ENCODE measurements at regions not wholly inside any gene's neighbourhood (a gene's known extent, or its start where the extent isn't known, plus 50 kb on each side); places are given as distances from the start of the nearest gene placed in this dataset.

DNA sequence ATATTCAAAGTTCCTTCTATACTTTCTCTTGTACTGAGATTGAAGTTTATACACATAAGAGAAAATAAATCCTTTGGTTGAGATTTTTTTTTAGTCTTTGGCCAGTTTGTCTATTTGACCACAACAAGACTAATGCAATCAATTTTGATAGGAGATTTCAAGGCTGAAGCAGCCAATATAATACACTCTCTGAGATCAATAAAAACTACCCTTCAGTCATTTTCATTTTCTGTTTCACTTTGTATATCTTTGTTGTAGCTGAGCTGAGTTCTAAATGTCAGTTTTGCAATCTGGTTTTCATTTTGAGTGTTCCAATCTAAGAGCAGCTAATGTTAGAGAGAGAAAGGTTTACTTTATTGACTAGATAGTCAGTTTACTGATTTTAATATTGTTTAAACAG is 623.8 kb upstream of the ROBO1 start:
- in situ Hi-C loops (cut with MboI) (no loop called here), intact Hi-C loops (cut with micrococcal nuclease) (no loop called here)
- Histone ChIP-seq H3K79me2 (ENCODE audit: control insufficient read depth, insufficient read depth, low read length) (no peaks in the 10 kb centered on the region), H3K4me2 (ENCODE audit: insufficient read depth, low read length) (no peak overlapping the region), H3K9me3 (replicated peaks; ENCODE audit: control insufficient read depth, insufficient read depth, low read depth, low read length) (no peaks in the 10 kb centered on the region), H4K20me1 (replicated peaks; ENCODE audit: control insufficient read depth, insufficient read depth, low read length) (no peaks in the 10 kb centered on the region), H3K4me1 (replicated peaks in 1 of 2; ENCODE audit: control insufficient read depth in 2 of 2, insufficient read depth in 2 of 2, low read length in 2 of 2) (no peaks in the 10 kb centered on the region), H3K9ac (ENCODE audit: insufficient read depth in 1 of 2, low read depth in 2 of 2, low read length in 2 of 2) (no peak overlapping the region), H3K27me3 (ENCODE audit: control insufficient read depth in 2 of 2, insufficient read depth in 2 of 2, low read length in 2 of 2) (no peaks in the 10 kb centered on the region), H3K9me1 (ENCODE audit: control insufficient read depth, insufficient read depth, low read length) (no peaks in the 10 kb centered on the region), H3K4me3 (no peak overlapping the region), H2AFZ (ENCODE audit: low read depth, low read length) (no peak overlapping the region), H3K27ac (ENCODE audit: extremely low read depth, low read depth, low read length) (no peak overlapping the region), H3K36me3 (ENCODE audit: control insufficient read depth, insufficient read depth, low read length) (no peaks in the 10 kb centered on the region)
- no peak for TF ChIP-seq ZBTB8A (IDR thresholded peaks at IDR 0.05; ENCODE audit: partially characterized antibody)
- no peak for TF ChIP-seq ZNF184 (CRISPR knock-in tag; IDR thresholded peaks at IDR 0.05)
- TF ChIP-seq NFE2L1 (tag; IDR thresholded peaks at IDR 0.05; ENCODE audit: borderline replicate concordance, low read depth): no peak
- TF ChIP-seq, protein P1, sequence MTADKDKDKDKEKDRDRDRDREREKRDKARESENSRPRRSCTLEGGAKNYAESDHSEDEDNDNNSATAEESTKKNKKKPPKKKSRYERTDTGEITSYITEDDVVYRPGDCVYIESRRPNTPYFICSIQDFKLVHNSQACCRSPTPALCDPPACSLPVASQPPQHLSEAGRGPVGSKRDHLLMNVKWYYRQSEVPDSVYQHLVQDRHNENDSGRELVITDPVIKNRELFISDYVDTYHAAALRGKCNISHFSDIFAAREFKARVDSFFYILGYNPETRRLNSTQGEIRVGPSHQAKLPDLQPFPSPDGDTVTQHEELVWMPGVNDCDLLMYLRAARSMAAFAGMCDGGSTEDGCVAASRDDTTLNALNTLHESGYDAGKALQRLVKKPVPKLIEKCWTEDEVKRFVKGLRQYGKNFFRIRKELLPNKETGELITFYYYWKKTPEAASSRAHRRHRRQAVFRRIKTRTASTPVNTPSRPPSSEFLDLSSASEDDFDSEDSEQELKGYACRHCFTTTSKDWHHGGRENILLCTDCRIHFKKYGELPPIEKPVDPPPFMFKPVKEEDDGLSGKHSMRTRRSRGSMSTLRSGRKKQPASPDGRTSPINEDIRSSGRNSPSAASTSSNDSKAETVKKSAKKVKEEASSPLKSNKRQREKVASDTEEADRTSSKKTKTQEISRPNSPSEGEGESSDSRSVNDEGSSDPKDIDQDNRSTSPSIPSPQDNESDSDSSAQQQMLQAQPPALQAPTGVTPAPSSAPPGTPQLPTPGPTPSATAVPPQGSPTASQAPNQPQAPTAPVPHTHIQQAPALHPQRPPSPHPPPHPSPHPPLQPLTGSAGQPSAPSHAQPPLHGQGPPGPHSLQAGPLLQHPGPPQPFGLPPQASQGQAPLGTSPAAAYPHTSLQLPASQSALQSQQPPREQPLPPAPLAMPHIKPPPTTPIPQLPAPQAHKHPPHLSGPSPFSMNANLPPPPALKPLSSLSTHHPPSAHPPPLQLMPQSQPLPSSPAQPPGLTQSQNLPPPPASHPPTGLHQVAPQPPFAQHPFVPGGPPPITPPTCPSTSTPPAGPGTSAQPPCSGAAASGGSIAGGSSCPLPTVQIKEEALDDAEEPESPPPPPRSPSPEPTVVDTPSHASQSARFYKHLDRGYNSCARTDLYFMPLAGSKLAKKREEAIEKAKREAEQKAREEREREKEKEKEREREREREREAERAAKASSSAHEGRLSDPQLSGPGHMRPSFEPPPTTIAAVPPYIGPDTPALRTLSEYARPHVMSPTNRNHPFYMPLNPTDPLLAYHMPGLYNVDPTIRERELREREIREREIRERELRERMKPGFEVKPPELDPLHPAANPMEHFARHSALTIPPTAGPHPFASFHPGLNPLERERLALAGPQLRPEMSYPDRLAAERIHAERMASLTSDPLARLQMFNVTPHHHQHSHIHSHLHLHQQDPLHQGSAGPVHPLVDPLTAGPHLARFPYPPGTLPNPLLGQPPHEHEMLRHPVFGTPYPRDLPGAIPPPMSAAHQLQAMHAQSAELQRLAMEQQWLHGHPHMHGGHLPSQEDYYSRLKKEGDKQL (CRISPR knock-in tag; IDR thresholded peaks at IDR 0.05; ENCODE audit: borderline replicate concordance): no peak
- no peak for TF ChIP-seq FOXJ2 (tag; IDR thresholded peaks at IDR 0.05)
- no peak for TF ChIP-seq C11orf30 (IDR thresholded peaks at IDR 0.05; ENCODE audit: low read depth)
- TF ChIP-seq KHSRP (IDR thresholded peaks at IDR 0.05): no peak
- TF ChIP-seq ZNF174 (CRISPR knock-in tag; IDR thresholded peaks at IDR 0.05): no peak
- no peak for TF ChIP-seq PRPF4 (IDR thresholded peaks at IDR 0.05; ENCODE audit: insufficient read depth, low read depth, low read length, poor library complexity, severe bottlenecking)
- TF ChIP-seq KLF6 (CRISPR knock-in tag; IDR thresholded peaks at IDR 0.05; ENCODE audit: borderline replicate concordance): no peak
- TF ChIP-seq YY1 (IDR thresholded peaks at IDR 0.05; ENCODE audit: borderline replicate concordance in 1 of 3, control insufficient read depth in 1 of 3, extremely low read depth in 1 of 3, insufficient read depth in 3 of 3, insufficient read length in 1 of 3, insufficient replicate concordance in 2 of 3, low read depth in 1 of 3, low read length in 2 of 3): no peak
- TF ChIP-seq ZNF274 (IDR thresholded peaks at IDR 0.05; ENCODE audit: borderline replicate concordance, low read depth, low read length): no peak
- no peak for TF ChIP-seq ZFX (CRISPR knock-in tag; IDR thresholded peaks at IDR 0.05)
- TF ChIP-seq TAL1 (IDR thresholded peaks at IDR 0.05): no peak
- TF ChIP-seq RFX7 (CRISPR knock-in tag; IDR thresholded peaks at IDR 0.05): no peak
- no peak for TF ChIP-seq ASH1L (IDR thresholded peaks at IDR 0.05; ENCODE audit: borderline replicate concordance, low read depth, partially characterized antibody)
- TF ChIP-seq, protein P2, sequence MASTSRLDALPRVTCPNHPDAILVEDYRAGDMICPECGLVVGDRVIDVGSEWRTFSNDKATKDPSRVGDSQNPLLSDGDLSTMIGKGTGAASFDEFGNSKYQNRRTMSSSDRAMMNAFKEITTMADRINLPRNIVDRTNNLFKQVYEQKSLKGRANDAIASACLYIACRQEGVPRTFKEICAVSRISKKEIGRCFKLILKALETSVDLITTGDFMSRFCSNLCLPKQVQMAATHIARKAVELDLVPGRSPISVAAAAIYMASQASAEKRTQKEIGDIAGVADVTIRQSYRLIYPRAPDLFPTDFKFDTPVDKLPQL (IDR thresholded peaks at IDR 0.05; ENCODE audit: extremely low read depth, insufficient read length): no peak
- POLR2A ChIA-PET: no interaction called here
- ATAC-seq: no peak
- no peak for DNase-seq (ENCODE audit: extremely low read depth in 1 of 4, low spot score in 3 of 4)
- CTCF ChIA-PET (ENCODE audit: low intra/inter-chr PET ratio): no interaction called here
- FAIRE-seq: no peak
- no TSS peak for BruUV-seq (replicated peaks)

Data from K562 (cell line).